ENCODE measurements at regions not wholly inside any gene's neighbourhood (a gene's known extent, or its start where the extent isn't known, plus 50 kb on each side); places are given as distances from the start of the nearest gene placed in this dataset.

GRCh38 chrX:25226151-25226550 lies 210.4 kb upstream of the ARX start:
- no peak for DNase-seq (ENCODE audit: low read depth in 3 of 3, low spot score in 1 of 3)

DNA sequence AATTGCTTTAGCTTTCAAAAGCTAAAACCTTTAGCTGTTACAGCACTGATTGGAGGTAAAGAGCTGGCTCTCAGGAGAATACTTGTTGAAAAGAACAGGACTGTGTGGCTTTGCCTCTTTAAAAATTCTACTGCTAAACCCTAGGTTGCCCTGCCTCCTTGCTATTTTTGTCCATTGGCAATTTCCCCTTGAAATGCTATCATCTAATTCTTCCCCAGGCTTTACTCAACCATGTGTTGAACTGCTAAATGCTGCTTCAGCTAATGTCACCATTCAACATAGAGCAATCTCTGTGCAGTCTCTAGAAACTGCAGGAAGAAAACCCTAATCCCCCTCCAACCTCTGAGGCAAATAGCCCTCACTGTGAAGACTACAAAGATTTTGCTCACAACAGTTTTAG lies 203.7 kb upstream of the ARX start:
- no peak for DNase-seq (ENCODE audit: low read depth in 3 of 3, low spot score in 1 of 3)

- DNase-seq (ENCODE audit: low read depth in 3 of 3, low spot score in 1 of 3), result no peak
Observed at GRCh38 chrX:25213611-25214010, 197.8 kb upstream of the ARX start.

- no peak for DNase-seq (ENCODE audit: low read depth in 3 of 3, low spot score in 1 of 3)
Observed at GRCh38 chrX:25207803-25208475, 192.2 kb upstream of the ARX start.

DNA sequence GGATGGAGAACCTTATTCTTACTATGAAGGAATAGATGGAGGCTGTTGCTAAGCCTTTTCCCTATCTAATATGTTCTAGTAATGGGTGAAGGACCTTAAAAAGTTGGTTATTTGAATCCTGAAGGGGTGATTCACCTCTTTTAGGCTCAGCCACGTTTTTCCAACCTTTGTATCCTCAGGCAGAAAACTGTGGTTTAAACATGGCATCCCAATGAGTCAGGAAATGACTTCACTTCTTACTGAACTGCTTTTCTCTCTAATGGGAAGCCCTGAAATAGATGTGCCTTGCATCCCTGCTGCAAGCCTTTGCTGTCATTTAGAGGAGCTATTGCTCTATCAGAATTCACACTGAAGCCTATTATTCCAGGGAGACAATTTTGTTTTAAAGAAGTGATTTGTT lies 191.0 kb upstream of the ARX start:
- DNase-seq (ENCODE audit: low read depth in 3 of 3, low spot score in 1 of 3), result no peak

DNA sequence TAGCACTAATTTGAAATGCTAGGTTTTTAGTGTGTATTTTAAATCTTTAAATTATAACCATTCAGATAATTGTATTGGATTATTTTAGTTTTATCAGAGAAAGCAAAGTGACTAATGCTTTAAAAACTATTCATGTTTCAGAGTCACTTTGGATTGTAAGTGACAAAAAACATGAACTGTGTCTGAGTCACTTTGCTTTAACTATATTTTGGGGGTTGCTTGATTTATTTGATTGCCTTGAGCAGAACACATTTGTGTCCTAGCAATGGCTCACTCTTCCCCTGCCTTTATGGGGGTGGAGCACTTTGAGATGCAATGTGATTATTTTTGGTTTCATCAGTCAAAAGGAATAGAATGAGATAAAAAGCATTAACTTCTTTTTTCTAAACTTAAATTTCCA lies 188.4 kb upstream of the ARX start:
- DNase-seq (ENCODE audit: low read depth in 3 of 3, low spot score in 1 of 3), result no peak

DNA sequence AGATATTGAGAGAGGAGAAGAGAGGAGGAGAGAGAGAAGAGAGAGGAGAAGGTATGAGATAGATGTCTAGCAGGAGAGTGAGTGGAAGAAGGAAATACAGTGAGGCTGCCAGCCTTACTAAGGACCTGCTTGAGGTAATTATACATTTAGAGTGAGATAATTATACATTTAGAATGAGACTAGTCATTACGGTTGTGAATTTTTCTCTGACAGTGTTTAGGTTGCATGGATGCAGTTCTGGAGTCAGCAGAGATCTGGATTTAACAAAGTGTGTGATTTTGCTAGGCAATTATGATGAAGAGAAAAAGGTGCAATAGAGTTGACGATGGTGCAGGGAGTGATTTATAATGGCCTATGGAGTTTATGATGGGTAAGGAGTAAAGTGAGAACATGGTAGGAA lies 187.1 kb upstream of the ARX start:
- DNase-seq (ENCODE audit: low read depth in 3 of 3, low spot score in 1 of 3), result no peak

DNA sequence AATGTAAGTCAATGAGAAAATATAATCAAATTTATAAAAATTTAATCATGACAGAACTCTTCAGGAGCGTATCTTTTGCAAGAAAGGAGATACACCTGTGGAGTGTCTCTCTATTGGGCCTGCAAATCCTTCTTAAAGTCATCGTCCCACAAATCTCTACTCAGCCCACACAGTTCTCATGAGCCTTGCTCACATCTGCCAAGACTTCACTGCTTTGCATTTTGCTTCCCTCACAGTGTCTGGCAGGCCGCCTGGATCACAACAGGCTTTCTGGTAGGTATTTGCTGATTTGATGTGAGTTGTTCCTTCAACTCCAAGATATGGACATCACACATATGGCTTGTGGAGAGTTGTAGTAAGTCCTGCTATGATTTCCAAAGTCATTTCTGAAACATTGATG lies 183.1 kb upstream of the ARX start:
- no peak for DNase-seq (ENCODE audit: low read depth in 3 of 3, low spot score in 1 of 3)

DNA sequence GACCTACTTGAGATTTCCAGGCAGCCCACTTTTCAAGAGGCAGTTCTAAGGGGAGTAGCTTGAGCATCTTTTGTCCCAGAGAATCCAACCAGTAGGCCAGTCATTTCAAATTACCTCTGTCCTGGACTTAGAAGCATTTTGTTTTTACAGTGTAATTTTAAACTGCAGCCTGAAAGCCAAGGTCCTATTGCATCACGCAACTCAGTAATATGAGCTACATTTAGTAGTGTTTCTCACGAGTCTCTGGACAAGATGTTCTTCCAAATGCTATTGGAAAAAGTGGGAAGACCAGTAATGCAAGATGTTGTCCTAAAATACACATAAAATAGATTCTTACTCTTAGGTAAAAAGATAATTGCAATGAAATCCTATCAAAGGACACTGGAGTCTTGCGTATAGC lies 182.5 kb upstream of the ARX start:
- no peak for DNase-seq (ENCODE audit: low read depth in 3 of 3, low spot score in 1 of 3)

- no peak for DNase-seq (ENCODE audit: low read depth in 3 of 3, low spot score in 1 of 3)
Observed at GRCh38 chrX:25196221-25196620, 180.5 kb upstream of the ARX start.

DNA sequence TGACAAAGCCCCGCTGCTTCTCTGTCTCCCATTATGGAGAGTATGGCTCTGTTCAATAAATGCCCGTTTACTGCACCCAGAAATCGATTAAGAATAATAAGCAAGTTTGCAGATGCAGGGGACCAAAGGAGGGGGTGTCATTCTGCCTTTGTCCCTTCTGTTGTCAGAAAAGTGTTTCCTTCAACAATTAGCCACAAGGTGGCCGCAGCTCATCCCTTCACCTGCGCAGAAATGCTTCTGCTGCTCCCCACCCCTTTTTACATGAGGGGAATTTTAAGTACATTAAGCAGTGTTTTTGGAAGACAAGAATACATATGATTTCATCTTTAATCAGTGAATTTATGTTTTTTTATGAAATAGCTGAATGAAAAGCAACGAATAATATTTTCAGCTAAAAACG lies 175.6 kb upstream of the ARX start:
- no peak for DNase-seq (ENCODE audit: low read depth in 3 of 3, low spot score in 1 of 3)

DNA sequence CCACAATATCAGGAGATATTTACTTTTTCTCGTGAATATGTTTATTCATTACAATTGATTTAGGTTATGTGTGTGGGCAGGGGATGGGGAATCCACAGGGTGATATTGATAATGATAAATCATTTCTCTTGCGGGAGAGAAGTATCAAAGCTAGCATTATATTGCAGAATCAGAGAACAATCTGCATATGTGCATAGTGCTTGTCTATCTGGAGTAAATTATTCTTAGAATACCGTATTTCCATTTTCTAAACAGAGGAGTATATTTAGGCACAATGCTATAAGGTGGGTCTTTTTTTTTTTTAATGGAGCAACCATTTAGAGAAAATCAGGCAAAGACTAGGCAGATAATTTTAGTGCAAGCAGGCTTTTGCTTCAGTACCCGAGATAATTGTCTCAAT lies 166.0 kb upstream of the ARX start:
- DNase-seq (ENCODE audit: low read depth in 3 of 3, low spot score in 1 of 3), result no peak

DNA sequence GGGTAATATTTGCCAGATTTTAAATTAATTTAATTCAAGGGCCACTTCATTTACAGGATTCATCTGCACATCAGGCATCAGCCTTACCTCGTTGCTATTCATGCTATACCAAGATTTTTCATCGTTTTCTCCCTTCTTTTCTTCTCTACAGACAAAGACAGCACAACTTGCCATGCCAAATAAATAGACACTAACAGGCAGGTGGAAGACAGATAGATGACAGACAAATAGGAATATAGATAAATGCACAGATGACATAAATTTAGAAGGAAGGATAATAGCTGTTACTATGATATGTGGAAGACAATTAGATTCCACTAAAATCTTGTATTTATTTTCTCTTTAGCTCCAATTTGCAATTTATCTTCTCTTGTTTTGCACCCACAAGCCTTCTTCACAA lies 164.5 kb upstream of the ARX start:
- no peak for DNase-seq (ENCODE audit: low read depth in 3 of 3, low spot score in 1 of 3)

GRCh38 chrX:25178555-25178954 lies 162.8 kb upstream of the ARX start:
- DNase-seq (ENCODE audit: low read depth in 3 of 3, low spot score in 1 of 3), result no peak

DNA sequence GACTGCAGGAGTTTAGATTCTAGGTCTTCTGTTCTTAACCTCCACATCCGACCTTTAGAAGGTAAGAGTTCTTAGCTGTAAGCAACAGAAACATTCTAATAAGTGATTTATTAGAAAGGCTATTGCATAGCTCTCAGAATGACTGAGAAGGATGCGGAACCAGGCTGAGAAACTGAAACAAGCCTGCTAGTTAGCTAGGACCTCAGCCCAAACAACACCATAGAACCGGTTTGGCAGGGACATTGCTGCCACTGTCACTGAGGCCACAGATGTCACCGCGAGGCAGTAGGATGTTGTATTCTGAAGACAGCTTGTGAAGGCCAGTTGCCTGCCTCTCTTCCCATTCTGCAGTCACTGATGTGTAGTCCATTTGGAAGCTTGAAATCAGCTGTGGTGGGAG lies 160.0 kb upstream of the ARX start:
- no peak for DNase-seq (ENCODE audit: low read depth in 3 of 3, low spot score in 1 of 3)

DNA sequence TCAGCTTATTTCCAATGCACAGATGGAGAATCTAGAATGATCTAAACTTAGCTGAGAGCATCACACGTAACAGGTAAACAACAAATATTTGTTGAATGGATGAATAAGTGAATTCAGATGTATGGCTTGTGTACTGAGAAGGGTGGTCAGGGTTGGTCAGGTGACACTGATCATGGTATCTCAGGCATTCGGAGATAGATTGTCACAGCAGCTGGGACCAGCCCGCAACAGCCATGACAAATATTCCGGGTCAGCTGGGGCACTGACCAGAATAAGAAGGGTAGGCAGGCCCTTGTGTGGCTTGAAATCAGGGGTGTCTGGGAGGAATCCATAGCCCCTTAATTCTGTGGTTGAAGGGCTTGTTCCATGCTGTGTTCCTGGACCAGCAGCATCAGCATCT lies 159.4 kb upstream of the ARX start:
- no peak for DNase-seq (ENCODE audit: low read depth in 3 of 3, low spot score in 1 of 3)

- no peak for DNase-seq (ENCODE audit: low read depth in 3 of 3, low spot score in 1 of 3)
Observed at GRCh38 chrX:25166546-25166945, 150.8 kb upstream of the ARX start.

- no peak for DNase-seq (ENCODE audit: low read depth in 3 of 3, low spot score in 1 of 3)
Observed at GRCh38 chrX:25166145-25166544, 150.4 kb upstream of the ARX start.

DNA sequence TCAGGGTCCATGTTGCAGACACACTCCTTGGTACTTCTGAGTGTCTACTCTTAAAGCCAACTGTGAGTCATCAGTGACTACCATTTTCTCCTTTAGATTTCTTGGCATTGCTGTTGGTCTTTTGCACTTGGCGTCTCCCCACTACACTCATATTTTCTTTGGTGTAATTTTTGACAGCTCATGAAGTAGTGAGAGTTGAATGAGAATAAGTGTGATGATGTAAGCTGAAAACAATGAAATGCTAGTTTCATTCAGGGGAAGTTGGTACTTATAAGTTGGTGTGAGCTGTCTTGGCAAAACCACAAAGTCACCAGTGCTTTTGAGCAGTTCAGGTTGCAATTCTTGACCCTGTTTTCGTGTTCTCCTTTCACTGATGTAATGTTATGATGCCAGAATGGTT lies 142.9 kb upstream of the ARX start:
- no peak for DNase-seq (ENCODE audit: low read depth in 3 of 3, low spot score in 1 of 3)

GRCh38 chrX:25156832-25157231 lies 141.1 kb upstream of the ARX start:
- DNase-seq (ENCODE audit: low read depth in 3 of 3, low spot score in 1 of 3), result no peak

GRCh38 chrX:25156323-25156722 lies 140.6 kb upstream of the ARX start:
- DNase-seq (ENCODE audit: low read depth in 3 of 3, low spot score in 1 of 3), result no peak

DNA sequence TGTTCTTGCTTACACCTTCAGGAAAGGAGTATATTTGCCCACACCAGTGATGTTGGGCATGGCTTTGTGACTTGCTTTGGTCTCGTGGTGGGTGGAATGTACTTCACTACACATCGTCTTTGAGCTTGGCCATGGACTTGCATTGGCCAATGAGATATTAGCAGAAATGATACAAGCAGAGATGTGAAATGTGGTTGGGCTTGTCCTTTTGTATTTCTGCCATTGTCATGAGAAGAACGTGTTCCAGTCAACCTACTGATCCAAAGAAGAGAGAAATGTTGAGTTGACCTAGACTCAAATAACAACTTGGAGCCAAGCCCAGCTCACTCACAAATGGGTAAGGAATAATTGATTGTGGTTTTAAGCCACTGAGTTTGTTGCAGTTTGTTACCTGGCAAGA lies 138.4 kb upstream of the ARX start:
- no peak for DNase-seq (ENCODE audit: low read depth in 3 of 3, low spot score in 1 of 3)

DNA sequence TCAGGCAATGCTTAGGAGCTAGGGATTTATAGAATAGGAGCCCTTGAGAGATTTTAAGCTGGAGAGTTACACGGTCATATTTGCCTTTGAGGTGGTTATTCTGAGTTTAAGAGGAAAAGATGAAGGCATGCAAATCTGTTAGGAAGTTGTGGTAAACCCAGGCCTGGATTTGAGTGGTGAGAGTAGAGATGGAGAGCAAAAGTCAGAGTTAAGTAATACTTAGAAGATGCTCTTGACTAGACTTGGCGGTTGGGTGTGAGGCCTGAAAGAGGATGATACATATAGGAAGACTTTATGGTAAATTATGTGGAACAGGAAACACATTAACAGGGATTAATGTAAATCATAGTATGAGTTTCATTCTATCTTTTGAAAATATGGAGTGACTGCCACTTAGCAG lies 136.0 kb upstream of the ARX start:
- DNase-seq (ENCODE audit: low read depth in 3 of 3, low spot score in 1 of 3), result no peak

Measured in stimulated activated CD4-positive, alpha-beta T cell treated with anti-CD3 and anti-CD28 coated beads, TNF-alpha, amount 100 ng/mL, for 1 hour (primary cell).